NCI-H1105 treated with DMSO at 0.1 percent for 48 hours (cell line): ENCODE measurements at regions not wholly inside any gene's neighbourhood (a gene's known extent, or its start where the extent isn't known, plus 50 kb on each side); places are given as distances from the start of the nearest gene placed in this dataset.
"Not testable (repeated sequence)": the region's sequence is repeated elsewhere in the genome, so short reads cannot be mapped to it uniquely, and the experiment has no call there.

Source experiments
- DNase-seq: peaks from one replicate; lab custom pipeline; 2025; lab: John Stamatoyannopoulos, UW

DNA sequence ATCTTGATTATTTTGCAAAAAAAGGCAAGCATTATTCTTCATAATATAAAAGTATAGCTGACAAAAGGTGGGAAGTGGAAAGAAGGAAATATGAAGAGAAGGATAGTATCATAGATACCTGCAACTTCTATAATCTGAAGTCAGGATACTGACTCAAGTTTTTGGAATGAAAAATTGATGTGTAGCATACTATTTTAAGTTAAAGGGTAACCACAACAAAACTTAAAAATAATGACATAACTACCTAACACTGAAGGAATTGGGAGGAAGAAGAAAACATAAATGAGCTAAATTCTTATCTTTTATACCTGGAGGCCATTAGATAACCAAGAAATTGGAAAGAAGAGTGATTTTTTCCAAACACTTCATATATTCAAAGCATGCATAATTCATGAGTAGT lies 51.8 kb upstream of the TLE1 start:
- DNase-seq = no peak

GRCh38 chr9:81748091-81748490 lies 58.7 kb upstream of the TLE1 start:
- DNase-seq = no peak

DNA sequence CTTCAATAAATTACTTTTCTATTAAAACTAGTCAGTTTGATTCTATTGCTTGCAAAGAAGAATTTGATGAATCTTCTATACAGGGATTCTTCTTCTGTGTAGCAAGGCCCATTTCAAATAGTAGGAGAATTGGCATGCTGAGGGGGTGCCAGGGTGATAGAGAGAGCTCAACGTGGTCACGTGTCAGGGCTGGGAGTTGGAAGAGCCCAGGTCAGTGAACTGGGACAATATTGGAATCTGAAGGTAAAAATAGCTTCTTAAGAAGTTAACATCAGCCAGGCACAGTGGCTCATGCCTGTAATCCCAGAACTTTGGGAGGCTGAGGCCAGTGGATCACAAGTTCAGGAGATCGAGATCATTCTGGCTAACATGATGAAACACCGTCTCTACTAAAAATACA lies 64.1 kb upstream of the TLE1 start:
- DNase-seq = no peak

DNA sequence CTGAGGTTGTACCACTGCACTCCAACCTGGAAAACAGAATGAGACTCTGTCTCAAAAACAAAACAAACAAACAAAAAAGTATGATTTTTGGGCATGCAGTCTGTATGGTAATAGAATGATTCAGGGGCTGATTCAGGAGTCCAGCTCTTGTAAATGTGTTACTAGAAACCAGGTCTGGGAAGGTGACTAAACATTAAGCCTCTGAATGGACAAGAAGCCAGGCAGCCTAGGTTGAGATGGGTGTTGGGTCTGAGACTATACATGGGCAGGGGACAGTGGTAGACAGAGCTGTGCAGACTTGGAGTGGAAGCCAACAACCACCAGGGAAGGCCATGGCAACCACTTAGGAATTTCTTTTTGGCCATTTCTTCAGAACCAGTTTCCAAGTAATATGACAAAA lies 64.9 kb upstream of the TLE1 start:
- DNase-seq = no peak

DNA sequence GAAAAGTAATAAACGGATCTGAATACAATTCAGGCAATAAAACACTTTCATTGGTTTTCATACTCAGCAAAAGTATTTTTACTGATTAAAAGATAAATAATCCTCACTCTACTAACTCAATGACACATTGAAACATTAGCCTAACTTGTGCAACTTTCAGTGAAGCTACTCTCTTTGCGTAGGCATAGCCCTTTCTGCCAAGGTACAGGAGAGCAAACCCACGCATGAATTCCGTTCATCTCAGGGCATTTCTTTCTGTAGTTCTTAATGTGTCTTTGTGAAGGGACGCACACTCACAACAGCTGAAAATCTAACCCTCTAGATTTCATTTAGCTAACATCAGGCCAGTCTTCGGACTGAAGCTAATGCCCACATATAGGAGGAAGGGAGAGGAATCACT lies 66.4 kb upstream of the TLE1 start:
- no peak for DNase-seq

DNA sequence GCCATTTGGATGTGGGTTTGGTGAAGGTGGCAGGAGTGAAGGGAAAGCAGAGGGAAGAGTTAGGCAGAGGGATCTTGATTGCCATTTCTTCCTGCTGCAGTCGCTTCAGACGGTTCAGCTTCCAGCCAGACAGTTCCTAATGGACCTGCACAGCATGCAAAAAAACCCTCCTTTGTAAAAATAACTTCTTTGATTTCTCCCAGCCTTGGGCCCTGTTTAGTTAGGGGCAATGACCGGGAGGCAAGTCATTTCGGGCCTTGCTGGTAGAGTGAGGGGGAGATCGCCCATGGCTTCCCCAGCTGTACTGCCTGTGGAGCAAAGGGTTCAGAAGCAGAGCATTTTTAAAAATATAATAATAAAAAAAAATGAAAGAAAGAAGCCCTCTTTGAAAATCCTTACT lies 67.2 kb upstream of the TLE1 start:
- no peak for DNase-seq

DNA sequence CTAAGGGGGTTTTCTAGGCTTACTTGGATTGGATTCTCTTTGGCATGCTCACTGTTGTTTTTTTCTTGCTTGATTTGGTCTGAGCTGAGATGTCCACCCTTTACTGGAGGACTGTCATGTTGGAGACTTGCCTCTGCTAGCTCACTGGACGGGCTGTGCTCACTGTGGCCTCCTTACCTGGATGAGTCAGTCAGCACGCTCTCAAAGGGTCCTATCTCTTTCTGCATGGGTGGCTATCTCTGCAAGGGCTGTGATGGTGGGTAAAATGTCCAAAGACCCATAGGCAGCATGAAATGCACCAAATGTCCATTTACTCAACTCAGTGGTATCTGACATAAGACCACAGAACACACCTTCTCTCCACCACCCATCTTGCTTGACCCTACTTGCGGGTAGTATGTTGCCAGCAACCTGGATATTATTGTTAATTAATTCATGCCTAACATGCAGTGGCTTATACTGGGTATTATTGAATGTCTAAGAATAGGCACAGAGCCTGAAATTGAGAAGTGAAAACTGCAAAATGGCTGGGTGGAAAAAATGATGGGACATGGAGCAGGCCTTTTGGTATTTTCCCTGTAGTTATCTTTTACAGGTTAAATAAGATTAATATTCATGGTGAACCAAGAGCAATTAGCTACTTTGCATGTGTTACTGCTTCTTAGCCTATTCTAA lies 68.9 kb upstream of the TLE1 start:
- no peak for DNase-seq

DNA sequence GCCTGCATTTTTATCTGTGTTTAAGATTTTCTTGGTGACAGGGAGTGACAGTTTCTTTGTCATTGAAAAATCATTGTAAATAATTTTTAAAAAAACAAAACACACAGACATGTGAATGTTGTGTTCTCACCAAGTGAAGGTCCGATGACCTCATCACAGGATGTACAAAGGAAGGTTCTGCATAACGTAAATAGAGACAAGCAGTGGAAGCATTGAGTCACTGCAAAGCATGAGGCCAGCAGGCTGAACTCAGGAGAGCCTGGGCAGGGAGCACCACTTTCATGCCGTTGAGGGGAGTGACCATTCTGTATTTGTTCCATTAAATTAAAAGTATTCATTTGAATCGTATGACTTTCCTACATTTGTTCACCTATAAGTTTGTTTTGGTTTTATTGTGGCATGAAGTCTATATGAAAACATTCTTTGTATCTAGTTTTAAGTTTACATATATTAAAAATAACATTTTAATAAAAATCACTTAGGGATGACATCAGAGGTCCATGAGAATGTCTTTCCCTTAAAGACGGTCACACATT lies 70.4 kb upstream of the TLE1 start:
- no peak for DNase-seq

DNA sequence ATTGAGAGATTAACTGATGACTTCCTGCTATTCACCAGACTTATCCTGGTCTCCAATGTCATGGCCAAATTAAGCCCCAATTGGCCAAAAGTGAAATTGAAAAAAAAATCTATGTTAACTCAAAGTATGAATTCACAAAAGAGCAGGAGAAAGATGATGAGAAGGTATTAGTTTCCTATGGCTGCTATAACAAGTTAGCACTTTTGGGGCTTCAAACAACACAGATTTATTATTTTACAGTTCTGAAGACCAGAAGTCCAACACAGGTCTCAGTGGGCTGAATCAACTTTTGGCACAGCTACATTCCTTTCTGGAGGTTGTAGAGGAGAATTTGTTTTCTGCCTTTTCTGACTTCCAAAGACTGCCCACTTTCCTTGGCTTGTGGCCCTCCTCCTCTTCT lies 78.6 kb upstream of the TLE1 start:
- DNase-seq = no peak

- DNase-seq = no peak
These were observed 82.2 kb upstream of the TLE1 start for GRCh38 chr9:81771571-81771970.

DNA sequence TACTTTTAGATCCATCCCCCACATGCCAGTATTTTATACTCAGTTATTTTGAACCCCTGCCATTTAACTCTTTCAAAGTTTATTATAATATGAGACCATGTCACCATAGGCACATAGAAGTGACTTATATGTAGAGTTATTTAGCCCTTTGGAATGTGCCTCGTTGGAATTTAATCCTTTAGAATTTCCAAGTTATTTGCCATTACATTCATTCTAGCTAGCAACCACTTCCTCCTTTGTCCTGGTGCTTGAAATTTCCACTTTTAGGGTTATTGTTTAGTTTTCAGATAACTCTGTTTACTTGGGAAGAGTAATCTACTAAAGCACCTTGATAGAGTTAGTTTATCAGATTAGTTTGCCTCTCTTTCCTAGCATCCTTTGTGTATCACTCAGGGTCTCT lies 82.8 kb upstream of the TLE1 start:
- DNase-seq = no peak

GRCh38 chr9:81776390-81776789 lies 87.0 kb upstream of the TLE1 start:
- DNase-seq = no peak

DNA sequence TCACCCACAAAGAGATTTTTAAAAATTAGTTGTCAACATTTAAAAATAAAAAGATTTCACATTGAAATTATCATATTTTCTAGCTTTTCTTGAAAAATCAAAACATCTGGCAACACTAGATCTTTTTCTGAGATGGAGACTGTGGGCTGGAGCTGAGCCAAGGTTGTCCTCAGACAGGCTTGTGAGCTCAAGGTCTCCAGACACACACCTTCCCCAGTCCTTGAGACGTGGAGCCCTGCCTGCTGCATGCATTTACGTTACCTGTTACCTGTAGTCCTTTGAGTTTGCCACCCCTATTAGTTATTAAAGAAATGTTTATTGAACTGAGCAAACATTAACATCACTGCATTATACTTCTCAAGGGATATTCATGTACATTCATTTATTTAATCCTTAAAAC lies 87.5 kb upstream of the TLE1 start:
- DNase-seq = no peak

- DNase-seq = no peak
These were observed 88.1 kb upstream of the TLE1 start for GRCh38 chr9:81777482-81777881.

DNA sequence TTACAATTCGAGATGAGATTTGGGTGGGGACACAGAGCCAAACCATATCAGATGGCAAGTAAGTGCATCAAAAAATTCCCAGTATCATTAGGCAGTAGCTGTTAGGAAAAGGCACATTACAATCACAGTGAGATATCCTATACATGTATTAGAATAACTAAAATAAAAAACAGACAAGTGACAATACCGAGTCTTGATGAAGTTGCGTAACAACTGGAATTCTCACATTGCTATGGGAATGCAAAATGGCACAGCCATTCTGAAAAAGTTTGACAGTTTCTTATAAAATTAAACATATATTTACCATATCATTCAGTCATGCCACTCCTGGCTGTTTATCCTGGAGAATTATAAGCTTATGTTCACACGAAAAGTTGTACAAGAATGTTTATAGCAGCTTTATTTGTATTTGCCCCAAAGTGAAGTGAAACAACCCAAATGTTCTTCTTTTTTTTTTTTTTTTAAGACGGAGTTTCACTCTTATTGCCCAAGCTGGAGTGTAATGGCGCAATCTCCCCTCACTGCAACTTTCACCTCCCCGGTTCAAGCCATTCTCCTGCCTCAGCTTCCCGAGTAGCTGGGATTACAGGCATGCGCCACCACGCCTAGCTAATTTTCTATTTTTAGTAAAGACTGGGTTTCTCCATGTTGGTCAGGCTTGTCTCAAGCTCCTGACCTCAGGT lies 93.1 kb upstream of the TLE1 start:
- DNase-seq = no peak

- DNase-seq = no peak
These were observed 98.6 kb upstream of the TLE1 start for GRCh38 chr9:81787747-81788632.

DNA sequence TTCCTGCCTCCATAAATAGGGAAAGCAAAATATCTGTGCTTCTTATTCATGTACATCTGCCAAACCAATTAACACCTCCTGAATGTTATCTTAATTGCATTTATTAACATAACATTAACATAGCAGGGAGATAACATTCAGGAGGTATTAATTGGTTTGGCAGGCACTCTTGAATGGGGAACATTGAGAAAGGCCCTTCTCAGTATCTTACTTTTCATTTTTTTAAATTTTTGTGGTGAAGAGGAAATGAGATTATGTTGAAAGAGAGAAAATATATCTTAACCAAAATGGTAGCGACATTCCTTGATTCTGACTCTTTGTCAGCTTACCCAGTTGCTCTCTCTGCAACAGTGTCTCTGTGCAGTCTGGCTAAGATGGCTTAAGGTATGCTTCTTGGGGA lies 100.4 kb upstream of the TLE1 start:
- DNase-seq = no peak

GRCh38 chr9:81790166-81790565 lies 100.8 kb upstream of the TLE1 start:
- no peak for DNase-seq

GRCh38 chr9:81791076-81791475 lies 101.7 kb upstream of the TLE1 start:
- no peak for DNase-seq

- no peak for DNase-seq
These were observed 109.3 kb upstream of the TLE1 start for GRCh38 chr9:81798606-81799005.

DNA sequence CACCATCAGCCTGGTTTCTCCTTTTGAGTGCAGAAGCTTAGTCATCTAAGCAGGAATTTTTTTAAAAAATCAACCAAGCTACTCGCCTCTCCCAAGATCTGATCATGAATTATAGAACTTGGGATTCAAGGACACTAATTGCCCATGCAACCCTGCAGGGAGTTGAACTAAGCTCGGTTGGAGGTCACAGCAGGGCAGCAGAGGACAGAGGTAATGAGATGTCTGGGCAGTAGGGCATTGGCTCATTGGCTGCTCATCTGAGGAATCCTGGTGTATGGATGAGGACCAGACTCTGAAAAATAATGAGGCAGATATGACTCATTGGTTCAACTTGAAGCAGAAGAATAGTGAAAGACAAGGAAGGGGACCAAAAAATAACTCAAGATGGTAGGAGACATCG lies 111.8 kb upstream of the TLE1 start:
- no peak for DNase-seq

DNA sequence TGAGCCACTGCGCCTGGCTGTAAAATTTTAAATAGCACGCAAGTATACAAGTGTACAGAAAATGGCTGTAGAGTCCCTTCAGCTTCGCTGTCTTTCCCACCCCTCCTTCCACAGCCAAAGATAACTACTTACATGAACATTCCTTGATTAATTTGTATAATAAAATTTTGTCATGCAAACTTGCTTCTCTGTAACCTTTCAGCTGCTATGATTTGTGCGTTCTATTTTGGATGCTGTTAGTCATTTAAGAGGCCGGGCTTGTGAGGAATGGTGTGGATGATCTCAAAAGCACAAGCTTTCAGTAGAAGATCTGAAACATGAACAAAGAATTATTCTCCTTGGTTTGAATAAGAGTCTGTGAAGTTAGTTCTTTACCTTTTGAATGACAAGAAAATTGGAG lies 115.0 kb upstream of the TLE1 start:
- no peak for DNase-seq

DNA sequence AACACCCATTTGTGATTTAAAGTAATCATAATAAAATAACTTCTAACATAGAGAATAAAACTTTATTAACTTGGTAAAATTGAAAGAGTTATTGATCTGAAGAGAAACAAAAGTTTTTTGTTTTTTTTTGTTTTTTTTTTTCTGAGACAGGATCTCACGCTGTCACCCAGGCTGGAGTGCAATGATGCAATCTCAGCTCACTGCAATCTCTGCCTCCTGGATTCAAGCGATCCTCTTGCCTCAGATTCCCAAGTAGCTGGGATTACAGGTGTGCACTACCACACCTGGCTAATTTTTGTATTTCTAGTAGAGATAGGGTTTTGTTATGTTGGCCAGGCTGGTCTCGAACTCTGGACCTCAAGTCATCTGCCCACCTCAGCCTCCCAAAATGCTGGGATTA lies 116.5 kb upstream of the SPATA31D4 start:
- not testable (repeated sequence) for DNase-seq
